GM12892 (cell line): ENCODE measurements at regions not wholly inside any gene's neighbourhood (a gene's known extent, or its start where the extent isn't known, plus 50 kb on each side); places are given as distances from the start of the nearest gene placed in this dataset.

Experiments
- POLR2A ChIP-seq: IDR thresholded peaks from 2 replicates; pipeline ENCODE4 v1.6.1; 2011; ENCODE audit warnings: low read depth, low read length, control low read depth
- POLR2AphosphoS5 ChIP-seq: IDR thresholded peaks from 2 replicates; pipeline ENCODE4 v1.6.1; 2011; ENCODE audit warnings: low read depth, low read length, control low read depth
- TAF1 ChIP-seq: IDR thresholded peaks from 2 replicates; pipeline ENCODE4 v1.6.1; 2011; ENCODE audit warnings: low read depth, mild to moderate bottlenecking, control low read depth, low read length, borderline replicate concordance

DNA sequence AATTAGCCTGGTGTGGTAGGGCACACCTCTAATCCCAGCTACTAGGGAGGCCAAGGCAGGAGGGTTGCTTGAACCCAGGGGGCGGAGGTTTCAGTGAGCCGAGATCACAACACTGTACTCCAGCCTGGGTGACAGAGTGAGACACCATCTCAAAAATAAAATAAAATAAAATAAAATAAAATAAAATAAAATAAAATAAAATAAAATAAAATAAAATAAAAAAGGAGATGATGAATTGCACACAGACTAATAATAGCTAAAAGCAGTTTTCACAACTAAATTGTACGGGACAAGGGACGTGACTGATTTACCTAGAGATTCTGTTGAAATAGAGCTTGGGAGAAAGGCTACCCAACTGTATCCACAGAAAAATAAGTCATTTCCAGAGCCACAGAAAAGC, 1471.3 kb downstream of the CDH11 start:
- no peak for TF ChIP-seq POLR2A
- no peak for TF ChIP-seq TAF1
- no peak for TF ChIP-seq POLR2AphosphoS5
